ENCODE measurements at regions not wholly inside any gene's neighbourhood (a gene's known extent, or its start where the extent isn't known, plus 50 kb on each side); places are given as distances from the start of the nearest gene placed in this dataset.

DNA sequence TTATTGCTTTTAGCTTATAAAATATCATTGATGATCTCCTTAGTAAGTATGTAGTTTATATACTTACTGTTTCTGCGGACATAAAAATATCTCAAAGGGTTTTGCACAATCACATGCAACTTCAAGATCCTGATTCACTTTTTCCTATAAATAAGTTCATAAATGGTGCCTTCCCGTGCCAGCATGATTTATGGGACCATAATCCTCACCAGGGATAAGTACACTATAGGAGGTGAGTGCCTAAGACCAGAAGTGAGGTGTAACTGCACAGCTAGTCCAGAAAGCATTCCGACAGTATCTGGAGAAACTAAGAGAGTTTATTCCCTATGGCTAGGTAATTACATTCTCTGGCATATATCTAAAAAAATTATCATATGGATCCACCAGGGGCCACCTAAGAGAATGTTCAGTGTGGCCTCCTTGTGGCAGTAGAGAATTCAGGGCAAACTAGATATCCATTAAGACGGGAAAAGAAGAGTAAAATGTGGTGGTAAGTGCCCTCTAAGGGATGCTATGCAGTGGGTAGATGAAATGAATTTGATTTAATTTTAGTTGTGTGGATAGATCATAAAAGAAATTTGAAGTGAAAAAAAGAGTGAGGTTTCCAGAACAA, 402.5 kb upstream of the SLC24A2 start:
- no peak for DNase-seq

DNA sequence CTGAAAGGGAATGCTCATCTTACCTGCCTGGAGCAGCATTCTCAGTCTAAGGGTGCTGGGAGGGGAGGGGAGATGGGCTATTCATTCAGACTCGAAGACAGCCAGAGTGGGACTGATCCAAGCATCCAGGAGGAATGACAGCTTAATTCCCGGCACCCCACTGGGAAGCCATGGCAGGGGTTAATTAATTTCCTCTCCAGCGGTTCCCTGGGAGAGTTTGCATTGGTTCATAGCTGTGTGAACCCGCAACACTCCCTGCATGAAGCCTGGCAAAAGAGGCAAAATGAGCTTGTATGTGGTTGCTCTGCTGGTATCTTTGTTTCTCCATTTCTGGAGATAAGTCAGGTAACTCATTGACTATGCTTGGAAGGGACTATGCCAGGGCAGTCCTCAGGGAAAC, 401.0 kb upstream of the SLC24A2 start:
- DNase-seq, result no peak

DNA sequence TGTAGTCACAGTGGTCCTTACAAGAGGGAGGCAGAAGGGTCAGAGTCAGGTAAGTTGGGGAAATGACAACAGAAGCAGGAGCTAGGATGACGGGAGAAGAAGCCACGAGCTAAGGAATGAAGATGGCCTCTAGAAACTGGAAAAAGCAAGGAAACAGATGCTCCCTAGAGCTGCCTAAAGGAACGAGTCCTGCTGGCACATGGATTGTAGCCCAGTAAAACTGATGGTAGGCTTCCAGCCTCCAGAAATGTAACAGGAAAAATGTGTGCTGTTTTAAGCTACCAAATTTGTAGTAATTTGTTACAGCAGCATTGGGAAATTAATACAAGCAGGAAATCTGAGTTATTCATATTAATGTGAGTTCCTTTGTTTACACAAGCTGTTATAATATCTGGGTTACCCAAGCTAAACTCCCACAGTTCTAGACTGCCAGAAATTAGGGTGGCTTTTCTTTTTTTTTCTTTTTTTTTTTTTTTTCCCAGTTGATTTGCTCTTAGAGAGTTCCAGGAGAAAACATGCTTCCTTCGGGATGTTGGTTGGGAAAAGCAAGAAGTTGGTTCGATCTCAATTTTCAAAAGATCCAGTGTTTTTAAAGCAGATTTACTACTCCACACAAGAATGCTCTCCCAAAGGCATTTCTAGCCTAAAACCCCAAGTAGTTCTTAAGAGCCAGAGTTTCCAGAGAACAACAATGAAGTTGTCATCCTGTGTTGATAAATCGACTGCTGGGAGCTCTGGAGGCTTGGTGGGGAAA, 400.0 kb upstream of the SLC24A2 start:
- DNase-seq, result no peak

DNA sequence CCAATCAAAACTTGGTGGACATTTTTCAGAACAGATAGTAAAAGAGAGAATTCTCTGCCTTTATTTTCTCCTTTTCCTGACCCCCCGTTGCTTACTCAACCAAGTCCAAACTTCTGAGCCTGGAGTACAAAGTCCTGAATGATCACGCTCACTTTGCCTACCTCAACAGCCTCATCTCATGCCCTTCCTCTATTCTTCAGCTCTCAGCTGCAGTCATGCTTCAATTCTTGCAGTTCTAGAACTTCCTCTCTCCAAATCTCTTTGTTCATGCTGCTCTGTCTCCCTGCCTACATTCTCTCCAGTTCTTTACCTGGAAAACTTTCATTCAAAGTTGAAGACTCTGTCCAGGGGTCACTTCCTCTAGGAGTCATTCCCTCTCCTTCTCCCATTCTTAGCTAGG, 398.5 kb upstream of the SLC24A2 start:
- DNase-seq, result no peak

DNA sequence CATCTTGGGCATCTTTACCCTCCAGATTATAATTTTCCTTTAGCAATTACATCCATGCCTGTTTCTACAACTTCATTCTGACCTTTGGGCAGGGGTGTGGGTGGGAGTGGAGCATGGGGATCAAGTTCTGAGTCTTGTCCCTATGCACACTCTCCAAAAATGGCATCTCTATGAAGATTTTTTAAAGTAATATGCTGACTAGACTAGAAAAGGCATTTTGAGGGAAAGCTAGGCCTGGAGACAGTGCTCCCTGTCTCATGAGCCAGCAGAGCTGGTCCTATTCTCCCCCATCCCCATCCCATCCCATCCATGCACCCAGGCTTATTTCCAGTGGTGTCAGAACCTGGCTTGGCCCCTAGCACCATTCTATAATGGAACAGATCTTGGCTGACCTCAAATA, 398.0 kb upstream of the SLC24A2 start:
- no peak for DNase-seq

DNA sequence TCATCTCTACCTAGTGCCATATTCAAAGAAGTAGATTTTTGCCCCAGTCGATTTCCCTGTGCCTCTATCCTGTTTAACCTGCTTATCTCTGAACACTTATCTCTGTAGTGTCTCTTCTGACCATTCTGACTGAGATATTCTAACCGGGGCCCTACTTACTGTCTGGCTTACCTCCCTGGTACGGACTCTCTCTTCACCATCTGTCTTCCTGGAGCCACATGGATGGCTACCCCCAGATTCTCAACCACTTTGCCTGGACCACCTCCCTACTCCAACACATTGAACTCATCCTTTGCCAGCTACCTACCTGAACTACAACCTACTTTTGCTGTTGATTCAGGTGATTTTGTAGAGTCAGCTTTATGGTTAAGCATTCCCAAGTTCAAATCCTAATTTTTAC, 397.4 kb upstream of the SLC24A2 start:
- no peak for DNase-seq

DNA sequence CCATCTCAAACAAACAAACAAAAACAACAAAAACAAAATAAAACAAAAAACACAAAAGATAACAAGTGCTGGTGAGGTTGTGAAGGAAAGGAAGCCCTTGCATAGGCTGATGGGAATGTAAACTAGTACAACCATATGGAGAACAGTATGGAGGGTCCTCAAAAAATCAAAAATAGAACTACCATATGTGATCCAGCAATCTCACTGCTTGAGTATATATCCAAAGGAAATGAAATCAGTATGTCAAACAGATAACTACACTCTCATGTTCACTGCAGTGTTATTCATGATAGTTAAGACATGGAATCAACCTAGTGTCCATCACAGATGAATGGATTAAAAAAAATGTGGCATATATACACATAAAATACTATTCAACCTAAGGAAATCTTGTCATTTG, 395.7 kb upstream of the SLC24A2 start:
- DNase-seq, result no peak

DNA sequence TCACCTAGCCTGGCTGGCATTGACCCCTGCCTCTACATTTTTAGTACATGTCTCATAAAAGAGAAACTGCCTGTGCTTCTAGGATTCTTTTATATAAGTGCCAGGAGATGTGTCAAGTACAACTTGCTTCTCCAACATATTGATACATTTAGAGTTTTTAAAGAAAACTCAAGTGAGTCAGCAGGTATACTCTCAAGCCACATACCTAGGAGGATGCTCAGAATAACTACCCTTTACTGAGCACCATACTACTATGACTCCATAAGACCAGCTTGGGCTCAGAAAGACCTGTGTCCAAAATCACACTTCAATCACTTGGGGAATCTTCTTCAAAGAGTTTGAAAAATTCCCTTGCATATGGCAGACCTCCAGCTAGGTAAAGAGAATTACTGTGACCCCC, 389.8 kb upstream of the SLC24A2 start:
- DNase-seq, result no peak

DNA sequence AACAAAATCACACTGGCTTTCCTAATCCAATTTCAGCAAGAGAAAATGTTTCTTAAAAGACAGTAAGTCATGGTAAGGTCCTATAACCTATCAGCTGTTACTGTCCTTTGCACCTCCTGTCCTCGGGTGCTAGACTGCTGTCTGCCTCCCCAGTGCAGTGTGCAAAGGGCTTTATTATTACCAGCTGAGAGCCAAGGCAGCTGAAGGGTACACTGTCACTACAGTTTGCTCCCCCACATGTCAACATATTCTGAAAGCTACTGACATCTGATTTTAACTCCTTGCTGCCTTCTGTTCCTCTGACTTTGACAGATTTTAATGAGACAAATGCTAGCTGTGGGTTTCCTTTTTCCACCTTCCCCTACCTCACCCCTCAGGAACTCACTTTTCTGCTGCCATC, 389.4 kb upstream of the SLC24A2 start:
- DNase-seq, result no peak

DNA sequence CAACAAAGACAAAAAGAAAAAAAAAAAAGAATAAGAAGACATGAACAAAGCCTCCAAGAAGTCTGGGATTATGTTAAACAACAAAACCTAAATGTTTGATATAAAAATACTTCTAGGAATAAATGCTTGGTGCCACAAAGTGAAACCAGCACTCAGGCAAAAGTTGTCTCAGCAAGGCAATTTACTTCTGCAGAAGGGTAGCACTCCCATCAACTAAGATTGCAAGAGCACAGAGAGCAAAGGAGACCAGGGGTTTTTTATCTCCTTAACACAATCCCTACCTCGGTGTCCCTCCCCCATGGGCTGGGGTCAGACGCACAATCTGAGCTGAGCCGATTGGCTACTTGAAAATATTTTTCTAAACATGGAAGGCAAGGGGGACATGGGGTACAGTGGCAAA, 381.3 kb upstream of the SLC24A2 start:
- no peak for DNase-seq

DNA sequence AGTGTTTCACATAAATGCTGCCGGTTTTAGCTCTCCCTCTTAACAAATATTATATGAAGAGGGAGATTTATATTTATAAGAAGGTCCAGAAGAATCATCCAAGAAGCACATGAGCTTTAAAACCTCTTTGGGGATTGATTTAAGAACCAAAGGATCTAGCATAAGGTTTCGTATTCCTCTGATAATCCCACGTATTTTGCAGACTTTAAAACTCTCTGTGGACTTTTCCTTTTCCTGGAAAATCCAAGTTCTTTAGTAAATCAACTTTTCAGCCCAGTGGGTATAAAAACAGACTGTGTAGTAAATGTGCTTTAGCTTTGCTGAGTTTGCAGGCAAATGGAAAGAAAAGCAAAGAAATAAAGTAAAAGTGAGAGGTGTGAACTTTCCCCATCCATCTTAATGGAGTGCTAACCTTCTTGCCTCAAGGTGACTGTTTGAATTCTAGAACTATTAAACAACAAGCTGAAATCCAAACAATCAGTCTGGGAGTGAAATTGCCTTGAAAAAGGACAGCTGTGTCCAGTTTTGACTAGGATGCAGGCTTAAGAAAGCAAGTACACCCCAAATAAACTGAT, 363.4 kb upstream of the SLC24A2 start:
- no peak for DNase-seq

DNA sequence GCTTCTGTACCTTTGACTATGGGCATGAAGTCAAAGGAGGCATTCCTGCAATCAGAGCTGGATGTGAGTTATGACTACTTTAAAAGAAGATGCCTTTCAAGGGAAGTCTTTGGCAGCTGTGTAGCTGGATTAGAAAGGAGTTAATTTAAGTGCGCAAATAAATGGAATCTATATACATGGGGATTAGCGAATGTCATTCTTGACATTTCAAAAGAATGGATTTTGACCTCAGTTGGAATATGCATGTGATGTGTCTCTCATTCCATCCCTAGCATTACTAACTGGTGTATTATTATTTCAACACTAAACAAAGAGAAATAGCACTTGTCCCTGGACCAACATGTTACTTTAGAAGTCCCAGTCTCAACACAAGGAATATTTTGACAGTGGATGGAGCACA, 359.6 kb upstream of the SLC24A2 start:
- no peak for DNase-seq

DNA sequence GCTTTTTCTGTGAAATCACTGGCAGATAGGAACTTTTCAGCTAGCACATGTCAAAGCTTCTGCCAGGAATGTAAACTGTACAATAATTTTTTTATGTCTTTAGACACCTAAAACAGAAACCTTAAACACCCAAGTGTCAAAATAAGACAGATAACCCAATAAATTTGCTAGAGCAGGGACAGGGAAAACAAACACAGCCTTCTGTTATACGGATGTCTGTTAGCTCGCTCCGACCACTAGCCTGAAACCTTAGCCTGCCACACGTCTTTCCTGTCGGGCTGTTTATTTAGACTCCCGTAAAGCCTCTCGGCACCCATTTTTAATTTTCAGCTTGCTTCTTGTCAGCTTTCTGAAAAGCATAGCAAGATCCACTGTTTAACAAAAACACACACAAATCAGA, 355.4 kb upstream of the SLC24A2 start:
- DNase-seq, result no peak

DNA sequence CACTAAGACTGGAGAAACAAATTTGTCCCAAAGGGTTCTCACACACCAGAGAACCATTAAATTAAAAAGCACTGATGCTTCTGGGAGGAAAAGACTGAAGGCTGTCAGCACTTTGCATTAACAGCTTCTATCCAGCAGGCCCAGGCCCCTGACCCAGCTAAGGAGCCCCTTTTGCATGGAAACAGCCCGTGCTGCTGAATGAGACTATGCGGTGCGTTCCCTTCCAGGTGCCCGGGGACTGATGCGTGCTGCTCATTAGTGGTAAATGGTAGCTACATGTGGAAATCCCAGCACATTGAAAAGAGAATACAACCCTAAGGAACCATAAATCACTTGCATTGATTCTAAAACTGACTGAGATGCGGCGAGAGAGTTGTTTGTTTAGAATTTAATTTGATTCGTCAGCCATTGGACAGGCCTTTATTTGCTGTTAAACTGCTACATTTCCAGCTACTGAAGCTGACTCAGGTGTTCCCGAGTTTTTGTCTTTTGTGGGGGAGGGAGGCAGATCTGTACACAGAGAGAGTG, 351.0 kb upstream of the SLC24A2 start:
- peak in 1 of 2 experiments; percentile 10 for DNase-seq

DNA sequence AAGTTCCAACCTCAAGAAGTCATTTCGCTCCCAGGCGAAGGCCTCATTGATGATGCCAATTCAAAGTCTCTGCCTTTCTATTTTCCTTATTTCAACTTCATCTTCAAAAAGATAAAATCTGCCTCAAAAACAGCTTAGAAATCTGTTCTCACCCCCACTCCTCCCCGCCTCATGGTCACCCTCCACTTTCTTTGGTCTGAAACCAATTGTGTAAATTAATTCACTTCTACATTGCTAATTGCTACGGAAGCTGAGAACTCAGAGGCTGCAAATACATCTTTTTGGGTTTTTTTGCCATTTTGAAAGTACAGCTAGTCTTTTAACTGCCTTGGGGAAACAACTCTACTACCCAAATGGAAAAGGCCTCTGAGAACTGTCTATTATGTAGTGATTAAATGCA, 350.0 kb upstream of the SLC24A2 start:
- no peak for DNase-seq

DNA sequence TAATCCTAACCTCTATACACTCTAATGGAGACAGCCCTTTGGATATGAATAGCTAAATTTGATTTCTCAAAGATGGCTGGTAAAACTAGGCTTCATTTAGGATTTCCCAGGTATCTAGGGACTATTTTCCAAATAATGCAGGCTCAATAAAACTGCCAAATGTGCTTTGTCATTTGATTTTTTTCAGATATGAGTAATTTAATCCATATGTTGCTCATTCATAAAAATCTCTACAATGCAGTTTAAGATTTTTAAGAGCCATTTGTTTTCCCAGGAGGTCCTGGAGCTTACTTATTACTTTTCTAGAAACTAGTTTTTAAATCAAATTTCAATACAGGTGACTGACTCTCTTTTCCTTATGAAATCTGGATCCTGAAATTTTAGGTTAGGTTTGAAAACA, 349.3 kb upstream of the SLC24A2 start:
- no peak for DNase-seq

DNA sequence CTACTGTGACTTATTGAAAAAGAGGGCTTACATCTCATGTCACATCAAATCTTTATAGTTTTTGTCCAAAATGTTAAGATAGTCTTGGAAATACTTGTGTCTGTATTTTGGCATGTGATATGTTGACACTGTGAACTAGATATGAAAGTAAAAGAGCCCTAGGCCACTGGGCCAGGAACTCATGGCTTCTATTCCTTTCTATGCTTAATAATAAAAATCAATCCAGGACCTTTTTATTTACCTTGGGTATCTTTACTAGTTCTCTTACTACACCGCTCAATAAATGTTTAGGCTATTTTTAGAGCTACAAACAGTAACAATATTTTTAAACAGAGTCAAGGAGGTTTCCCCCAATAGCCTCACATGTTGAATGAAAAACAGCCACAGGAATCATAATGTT, 348.6 kb upstream of the SLC24A2 start:
- no peak for DNase-seq

DNA sequence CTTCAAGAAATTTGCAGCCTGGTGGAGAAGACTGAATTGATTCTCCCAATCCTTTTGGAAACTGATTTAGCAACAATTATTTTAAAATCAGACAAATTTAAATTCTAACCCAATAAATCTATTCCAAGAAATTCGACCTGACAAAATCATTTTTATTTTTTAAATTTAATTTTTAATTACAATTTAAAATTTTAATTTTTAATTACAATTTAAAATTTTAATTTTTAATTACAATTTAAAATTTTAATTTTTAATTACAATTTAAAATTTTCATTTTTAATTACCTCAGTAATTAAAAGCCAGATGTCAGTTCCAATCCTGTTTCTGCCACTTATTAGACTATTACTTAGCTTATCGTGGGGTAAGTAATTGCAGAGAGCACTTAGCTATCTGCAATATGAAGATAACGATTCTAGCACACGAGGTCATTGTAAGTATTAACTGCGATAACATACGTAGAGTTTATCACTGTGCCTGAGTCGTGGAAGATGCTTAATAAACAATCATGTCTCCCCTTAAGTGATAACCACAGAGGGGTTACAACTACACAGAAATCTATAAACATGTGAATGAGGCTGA, 346.4 kb upstream of the SLC24A2 start:
- DNase-seq, result no peak

DNA sequence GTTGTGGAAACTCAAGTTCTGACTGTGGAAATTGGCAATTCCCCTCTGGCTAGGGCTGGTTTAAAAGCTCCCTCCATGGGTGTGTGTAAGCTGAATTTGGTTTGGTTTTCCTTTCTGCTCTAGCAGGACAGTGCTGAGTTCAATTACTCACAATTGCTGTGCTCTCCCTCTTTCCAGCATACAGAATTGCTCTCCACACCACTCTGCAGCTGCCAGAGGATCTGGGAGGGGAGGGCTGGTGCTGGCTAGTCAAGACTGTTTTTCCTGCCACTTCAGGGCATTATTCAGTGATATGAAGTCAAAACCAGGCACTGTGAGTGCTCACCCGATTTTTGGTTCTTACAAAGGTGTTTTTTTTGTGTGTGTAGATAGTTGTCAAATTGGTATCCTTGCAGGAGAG, 336.9 kb upstream of the SLC24A2 start:
- DNase-seq, result no peak

DNA sequence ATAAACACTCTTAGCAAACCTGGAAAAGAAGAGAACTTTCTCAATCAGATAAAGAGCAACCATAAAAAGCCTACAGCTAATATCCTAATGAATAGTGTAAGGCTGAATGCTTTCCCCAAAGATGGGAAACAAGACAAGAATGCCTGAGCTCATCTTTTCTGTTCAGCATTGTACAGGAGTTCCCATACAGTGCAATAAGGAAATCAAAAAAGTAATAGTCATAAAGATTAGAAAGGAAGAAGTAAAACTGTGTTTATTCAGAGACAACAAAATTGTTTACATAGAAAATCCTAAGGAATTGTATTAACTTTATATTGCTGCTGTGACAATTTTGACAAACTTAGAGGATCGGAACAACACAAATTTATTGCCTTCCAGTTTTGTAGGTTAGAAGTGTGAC, 330.7 kb upstream of the SLC24A2 start:
- DNase-seq, result no peak

DNA sequence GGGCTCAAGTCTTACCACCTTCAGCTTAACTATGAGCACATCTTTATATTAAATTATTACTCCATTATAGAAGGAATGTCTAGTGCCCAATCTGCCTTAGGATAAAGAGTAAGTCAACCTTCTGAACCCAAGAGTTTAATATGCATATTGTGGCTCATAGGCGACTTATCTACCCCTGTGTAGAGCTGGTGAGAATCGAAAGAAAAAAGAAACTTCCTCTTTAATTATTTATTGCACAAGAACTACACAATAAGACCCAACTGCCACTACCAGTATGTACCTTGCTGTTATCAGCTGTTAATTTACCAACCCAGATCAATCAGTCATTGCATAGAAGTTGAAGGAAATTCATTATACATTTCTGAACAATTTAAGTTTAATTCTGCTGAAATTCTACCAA, 329.1 kb upstream of the SLC24A2 start:
- DNase-seq, result no peak

DNA sequence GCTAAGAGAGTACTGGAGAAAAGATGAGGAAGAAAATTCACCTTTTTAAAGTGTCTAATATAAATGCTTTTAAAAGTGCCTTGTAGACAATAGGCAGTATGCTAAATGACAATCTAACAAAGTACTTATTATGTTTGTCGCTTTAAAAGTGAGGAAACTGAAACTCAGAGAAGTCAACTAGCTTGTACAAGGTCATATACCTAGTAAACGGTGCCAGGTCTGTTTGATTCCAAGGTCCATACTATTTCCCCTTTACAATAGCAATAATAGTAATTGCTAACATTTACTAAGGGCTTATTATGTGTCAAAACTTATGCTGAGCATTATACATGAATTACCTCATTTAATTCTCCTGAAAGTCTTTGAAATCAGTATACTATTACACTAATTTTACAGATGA, 328.6 kb upstream of the SLC24A2 start:
- DNase-seq, result no peak

DNA sequence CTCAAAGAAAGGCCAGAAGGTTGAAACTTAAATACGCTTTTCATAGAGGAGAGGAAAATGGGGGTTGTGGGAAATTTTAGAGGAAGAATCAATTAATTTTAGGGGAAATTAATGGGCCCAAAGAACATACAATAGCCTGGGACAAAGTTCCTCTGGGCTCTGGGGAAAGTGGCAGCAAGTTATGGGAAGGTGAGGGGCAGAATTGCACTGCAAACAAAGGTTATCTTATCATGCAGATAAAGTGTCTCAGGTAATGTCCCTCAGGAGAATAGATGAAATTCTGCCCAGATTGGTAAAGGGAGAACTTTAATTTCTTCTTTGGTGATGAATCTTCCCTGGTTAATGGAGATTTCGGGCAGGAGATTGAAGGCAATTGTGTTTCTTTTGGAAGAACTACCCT, 326.1 kb upstream of the SLC24A2 start:
- DNase-seq, result no peak

DNA sequence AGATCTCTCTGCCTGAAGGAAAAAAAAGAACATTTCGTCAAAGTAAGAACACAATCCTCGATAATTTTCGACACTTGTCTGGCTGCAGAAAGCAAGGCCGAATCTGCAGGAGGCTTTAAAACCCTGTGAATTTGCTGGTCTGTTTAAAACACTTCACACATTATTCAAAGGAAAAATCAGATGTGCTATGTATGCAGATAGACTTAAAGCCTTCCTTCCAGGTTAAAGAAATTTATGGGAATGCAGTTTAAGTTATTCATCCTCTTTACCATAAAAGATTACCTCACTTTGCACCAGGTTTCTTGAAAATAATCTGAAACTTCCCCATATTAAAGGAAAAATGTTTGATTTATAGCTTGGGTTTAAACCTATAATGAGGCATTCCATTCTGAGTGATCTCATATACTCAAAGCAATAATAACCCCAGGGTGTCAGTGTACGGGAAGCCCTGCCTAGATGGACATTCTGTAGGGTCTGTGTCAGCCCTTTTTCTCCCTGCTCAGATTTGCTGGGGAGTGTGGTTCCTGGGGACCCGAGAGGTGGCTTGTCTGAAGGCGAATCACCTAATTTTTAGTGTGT, 323.5 kb upstream of the SLC24A2 start:
- no peak for DNase-seq

All from NCI-H1930 (cell line).